ENCODE measurements at regions not wholly inside any gene's neighbourhood (a gene's known extent, or its start where the extent isn't known, plus 50 kb on each side); places are given as distances from the start of the nearest gene placed in this dataset.
A peak's percentile ranks its signal among the peaks of the same experiment; 100 is the strongest.
"Not testable (repeated sequence)": the region's sequence is repeated elsewhere in the genome, so short reads cannot be mapped to it uniquely, and the experiment has no call there.

DNA sequence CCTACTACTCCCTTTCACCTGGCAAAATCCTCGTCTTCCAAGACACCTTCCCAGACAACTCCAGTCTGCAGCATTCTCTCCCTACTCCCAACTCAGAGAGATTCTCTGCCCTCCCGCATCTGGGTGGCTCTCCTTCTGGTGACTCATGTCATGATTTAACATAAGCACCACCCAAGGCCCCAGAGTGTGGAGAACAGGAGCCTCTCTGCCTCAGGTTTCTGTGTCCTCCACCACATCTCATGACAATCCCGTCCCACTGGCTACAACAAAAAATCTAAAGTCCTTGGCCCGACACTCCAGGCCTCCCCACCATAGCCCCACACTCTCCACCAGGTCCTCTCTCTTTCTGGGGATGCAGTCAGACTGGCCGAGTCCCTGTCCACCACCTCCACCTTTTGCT is 197.1 kb downstream of the BCL11A start:
- DNase-seq, result no peak

DNA sequence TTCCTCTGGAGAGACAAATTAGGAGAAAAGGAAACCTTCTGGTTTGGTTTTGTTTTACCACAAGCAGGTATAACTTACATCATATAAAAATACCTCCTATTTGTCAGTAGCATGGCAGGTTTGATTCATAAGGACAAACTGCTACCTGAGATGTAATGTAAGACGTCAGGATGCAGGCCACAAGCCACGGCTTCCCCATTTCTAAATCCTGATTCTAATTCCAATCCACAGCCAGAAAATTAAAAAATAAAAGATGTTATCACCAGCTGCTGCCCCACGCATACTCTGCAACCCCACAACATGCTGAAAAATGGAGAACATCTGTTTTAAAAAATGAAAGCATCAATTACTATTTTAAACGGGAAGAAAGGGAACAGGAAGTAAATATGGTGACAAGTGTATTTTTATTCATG is 197.6 kb downstream of the BCL11A start:
- DNase-seq, result no peak

DNA sequence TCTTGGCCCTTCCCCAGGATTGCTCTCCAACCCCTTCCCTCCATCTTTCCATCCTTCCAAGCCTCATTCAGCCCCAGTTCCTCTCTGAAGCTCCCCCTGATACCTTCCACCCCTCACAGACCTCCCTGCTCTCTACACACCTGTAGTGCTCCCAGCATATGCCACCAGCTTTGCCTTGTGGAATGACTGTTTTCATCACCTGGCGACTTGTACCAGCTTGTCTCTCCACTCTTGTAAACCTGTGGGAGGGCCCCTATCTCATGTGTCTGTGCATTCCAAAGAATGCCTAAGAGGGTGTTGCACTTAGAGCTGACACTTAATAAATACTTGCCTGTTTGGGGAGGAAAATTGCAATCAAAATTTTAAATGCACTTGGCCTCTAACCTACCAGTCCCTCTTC is 198.7 kb downstream of the BCL11A start:
- no peak for DNase-seq

DNA sequence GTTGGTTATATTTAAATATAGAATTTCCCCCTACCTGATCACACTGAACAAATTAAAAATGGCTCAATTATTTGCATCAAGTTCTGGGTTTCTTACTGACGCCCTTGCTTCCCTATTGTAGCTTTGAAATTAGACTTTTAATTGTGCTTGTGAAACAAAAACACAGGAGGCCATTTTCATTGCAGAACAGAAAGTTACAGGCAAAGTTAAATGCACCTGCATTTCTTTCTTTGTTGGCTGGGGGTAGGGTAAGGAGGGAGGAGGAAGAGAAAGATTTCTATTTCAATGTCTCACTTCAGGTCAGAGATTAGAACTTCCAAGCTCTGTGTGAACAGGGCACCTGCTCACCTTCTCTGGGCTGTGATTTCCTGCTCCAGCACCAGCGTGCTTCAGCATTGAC is 199.6 kb downstream of the BCL11A start:
- DNase-seq, result no peak

DNA sequence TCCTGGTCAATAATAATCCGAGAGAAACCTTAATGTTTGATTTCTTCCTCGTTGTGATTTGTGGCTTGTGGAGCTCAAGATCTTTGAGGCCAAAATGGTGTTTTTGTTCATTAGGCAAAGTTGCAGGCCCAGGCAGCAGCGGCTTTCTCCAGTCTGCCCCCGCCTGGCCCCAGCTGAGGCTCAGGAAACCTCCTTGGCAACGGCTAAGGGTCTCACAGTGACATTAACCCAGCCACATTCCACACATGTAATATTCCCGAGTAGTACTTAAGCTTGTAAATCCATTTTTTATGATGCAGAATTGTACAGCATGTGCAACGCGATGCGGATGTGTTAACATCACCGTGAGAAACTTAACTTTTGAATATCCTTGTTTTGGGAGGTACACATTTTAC is 200.1 kb downstream of the BCL11A start:
- no peak for DNase-seq

DNA sequence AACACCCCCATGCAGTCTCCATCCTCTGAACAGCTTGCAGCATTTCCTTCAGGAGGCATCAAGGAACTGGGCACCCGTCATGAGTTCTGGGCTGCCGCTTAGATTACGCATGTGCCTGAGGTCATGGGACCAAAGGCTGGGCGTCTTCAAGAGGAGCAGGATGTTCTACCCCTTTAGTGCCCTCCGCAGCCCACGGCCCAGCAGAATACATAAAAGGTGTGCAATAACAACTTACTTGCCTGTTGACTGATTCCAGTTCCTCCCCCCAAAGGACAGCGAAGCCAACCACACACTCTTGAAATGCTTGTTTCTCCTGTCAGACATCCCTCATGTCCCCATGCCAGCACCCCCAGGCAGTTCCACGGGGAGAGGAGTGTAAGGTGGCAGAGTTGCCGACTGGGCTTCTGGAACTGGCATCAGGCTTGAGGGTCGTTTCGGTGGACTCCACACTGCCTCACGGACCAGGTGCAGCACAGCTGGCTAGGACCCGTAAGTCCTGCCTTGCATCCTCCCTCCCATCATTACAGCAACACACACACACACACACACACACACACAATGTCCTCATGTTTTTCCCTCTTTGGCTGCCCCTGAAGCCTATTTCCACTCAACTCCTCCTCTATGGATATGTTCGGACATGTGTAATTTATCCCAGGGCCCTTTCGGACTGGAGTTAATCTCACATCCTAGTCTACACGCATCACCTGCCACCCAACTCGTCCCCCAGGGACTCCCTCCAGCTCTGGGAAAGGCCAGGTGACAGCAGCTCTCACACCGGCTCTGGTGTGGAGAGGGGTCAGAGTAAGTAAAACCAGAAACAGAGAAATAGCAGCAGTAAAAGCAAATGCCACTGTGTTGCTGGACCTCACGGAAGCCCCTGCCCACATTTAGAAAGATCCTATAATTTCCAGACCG is 200.7 kb downstream of the BCL11A start:
- no peak for DNase-seq

DNA sequence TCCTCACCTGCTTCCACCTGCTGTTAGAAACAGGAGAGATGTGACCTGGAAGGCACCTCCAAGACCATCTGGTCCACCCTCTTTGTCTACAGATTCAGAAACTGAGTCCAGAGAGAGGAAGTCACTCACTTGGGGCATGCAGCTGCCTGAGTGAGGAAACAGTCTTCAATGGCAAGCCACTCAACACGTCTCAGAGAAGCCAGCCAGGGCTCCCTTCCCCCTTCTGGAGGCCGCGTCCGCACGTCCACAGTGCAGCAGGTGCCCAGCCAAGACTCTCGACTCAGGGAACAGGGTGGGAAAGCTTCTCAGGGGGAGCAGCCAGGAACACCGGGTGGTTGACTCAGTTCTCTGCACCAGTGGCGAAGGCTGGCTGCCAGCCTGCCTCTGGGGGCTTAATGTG is 201.7 kb downstream of the BCL11A start:
- DNase-seq, result no peak

DNA sequence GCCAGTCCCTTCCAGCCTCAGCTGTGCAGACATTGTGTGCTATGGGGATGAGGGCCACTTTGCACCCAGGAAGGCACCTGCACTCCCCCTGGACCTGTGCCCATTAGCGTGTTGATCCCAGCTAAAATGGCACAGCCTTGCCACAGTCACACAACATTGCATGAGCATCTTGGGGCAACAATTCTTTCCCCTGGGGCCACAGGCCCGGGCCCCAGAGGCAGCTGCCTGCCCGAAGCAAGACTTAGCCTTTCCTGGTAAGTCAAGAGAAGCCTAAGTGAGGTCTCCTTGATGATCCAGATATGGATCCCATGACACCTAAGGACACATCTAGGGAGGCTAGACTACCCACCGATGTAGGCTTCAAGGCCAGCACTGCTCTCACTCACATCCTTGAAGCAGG is 202.1 kb downstream of the BCL11A start:
- no peak for DNase-seq

DNA sequence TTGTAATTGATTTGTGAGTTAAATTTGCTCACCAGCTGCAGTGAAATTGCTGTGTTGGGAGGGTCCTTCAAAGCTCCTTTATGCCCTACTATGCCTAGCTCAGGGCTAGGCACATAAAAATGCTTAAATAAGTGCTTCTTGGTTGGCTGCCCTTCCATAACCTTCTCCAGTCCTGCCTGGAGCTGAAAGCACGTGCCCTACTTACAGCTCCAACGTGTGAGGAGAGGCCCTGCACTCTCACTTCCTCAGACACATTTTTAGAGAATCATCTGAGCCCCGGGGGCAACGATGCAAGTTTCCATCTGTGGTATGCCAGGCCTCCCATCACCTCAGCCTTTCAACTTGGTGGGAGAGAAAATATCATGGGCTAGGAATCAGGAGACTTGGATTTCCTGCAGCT is 202.7 kb downstream of the BCL11A start:
- DNase-seq, result no peak

DNA sequence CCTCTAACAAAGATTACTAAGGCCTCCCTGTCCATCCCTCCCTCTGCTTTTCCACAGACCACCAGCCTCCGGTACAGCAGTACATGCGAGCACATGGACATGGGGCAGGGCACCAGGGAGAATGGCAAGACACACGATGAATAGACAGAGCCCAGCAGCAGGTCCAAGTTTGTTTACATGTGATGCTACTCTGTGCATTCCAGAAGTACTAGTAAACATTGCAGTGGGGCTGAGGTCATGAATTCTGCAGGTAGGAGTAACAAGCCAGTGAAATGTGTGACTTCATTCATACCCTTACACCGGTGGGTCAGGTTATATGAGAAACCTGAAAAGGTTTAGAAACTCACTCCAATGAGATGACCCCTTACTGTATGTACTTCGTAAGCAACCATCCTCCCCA is 205.7 kb downstream of the BCL11A start:
- no peak for DNase-seq

DNA sequence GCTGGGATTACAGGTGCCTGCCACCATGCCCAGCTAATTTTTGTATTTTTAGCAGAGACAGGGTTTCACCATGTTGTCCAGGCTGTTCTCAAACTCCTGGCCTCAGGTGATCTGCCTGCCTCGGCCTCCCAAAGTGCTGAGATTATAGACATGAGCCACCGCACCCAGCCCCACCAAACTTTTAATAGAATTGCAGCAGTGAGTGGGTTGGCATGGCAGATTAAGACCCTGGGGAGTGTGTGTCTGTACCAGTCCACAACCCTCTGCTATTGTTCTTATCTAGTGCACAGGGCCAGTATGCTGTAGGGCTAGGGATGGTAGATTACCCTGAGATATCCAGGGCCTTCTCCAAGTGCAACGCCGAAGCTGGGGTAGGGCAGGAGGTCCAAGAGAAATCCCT is 211.0 kb downstream of the BCL11A start:
- not testable (repeated sequence) for DNase-seq

DNA sequence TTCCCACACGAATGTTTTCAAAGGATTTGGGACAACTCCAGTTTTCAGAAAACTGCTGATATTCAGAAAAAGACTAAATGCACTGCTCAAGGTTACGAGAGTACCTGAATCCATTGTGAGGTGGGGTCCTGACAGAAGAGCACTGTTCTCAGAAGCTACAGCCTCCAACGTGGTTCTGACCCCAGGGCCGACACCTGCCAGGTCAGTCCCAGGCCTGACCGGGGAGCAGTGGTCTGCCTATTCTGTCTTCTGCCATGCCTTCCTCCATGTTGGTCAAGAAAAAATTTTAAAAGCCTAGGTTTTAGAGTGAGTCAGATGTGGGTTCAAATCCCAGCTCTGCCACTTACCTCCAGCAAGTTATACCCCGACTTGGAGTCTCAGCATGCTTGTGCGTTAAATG is 212.3 kb downstream of the BCL11A start:
- DNase-seq, result no peak

DNA sequence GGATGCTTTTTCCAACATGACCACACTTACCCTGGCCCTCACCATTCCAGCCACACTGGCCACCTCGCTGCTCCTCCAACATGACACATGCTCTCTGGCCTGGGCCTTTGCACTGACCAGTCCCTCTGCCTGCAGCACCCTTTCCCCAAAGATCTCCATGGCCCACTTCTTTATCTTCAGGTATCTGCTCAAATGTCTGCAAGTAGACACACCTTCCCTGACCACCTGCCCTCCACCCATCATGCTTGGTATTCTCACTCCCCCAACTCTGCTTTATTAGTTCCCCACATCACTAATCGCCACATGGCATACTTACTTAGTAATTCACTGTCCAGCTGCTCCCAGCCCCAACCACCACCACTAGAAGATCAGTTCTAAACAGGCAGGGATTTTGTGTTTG is 214.2 kb downstream of the BCL11A start:
- DNase-seq, result no peak

DNA sequence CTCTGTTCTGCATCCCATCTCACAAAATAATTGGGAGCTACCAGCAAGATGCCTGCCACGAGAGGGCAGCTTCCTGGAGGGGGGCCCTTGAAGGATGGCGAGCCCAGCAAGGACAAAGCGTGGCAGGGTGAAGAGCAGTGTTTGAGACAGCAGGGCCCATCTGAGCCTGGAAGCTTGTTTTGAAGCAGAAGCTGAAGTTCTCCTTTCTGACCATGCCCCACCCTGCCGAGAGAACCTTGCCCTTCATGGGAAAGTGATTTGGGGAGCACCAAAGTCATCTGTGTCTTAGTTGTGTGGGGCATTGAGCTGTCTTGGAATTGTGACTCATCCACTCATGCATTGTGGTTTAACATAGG is 216.3 kb downstream of the BCL11A start:
- DNase-seq, result no peak

DNA sequence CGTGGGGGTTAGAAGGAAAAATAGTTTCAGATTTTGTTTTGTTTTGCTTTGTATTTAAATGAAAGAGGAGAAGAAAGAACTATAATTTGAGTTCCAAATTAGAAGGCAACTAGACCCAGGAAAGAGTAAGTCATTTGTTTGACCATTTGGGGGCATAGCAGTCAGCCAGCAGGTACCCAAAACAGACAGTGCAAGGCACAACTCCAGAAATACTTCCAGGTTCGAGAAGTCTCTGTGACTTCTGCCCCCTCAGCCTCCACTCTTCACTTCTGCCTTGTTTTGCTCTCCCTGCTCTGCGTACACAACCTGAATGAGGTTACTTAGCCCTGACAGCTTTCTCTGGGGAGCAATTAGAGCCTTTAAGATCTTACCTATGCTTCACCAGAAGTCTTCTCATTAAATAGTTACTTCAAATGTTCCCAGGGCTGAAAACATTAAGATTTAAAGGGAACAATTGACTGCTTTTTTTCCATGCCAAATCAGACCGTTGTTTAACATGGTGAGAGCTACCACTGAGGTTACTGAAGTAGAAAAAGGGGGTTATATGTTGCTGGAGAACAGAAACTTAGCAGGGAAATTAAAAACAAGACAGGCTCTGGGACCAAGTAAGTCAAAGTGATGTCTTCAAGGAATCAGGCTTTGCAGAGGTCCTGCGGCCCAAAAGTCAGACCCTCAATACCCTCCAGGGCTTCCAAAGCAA is 216.9 kb downstream of the BCL11A start:
- DNase-seq, result no peak

DNA sequence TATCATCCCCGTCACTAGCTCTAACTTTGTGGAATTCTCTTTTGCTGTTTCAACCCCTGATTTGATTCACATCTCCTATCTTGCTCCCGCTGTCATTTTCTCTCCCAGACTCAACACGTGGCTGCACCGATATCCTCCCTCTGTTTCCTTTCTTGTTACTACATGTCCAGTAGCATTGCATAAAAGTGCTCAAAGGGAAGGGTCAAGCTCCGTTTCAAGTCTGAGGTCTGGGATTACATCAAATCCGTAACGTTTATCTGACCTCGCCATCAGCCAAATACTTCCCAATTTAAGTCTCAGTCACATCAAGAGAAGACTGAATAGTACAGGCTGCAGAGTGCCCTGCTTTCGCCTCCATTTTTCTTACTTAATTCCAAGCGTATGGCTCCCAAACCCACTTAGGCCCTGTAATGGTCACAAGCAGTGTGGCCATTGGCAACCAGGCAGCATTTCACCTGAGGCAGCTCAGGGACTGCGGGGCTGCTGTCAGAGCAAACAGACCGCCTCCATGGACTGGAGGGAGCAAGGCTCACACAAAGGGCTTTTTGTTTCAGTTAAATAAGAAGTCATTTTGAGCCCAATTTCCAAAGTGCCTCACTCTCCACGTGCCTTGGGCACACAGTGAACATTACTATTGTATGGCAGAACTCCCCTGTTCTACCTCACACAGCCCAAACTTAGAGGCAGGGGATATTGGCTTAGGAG is 217.8 kb downstream of the BCL11A start:
- no peak for DNase-seq

DNA sequence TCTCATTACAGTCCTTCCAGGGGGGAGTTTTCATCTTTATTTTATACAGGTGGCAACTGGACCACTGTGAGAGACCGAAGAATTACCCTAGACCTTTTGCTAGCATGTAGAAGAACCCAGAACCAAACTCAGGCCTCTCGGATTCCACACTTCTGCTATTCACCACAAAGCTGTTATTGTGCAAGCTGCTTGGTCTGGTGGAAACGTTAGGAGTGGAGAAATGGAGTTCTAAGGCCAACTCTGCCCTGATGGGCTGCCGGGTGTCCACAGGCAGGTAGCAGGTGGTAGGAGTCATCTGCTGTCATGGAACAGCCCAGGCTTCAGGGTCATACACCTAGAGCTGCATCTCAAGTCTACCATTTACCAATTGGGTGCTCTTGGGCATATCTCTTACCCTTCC is 218.8 kb downstream of the BCL11A start:
- no peak for DNase-seq

DNA sequence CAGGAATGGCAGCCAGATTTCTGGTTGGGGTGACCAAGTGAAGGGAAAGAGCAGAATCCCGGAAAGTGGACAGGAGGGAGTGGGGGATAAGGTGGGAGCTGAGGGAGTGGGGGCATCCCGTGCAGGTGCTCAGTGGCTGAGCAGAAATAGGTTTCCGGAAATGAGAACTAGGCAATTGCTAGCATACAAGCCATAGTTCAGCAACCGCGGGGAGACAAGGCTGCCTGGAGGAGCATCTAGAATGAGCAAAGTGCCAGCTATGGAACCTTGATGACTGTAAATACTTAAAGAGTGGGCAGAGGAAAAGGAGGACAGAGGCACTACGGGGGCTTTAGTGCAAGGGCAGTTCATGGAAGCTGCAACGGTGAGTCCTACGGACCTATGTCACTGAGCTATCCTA is 220.2 kb downstream of the BCL11A start:
- DNase-seq, result no peak

DNA sequence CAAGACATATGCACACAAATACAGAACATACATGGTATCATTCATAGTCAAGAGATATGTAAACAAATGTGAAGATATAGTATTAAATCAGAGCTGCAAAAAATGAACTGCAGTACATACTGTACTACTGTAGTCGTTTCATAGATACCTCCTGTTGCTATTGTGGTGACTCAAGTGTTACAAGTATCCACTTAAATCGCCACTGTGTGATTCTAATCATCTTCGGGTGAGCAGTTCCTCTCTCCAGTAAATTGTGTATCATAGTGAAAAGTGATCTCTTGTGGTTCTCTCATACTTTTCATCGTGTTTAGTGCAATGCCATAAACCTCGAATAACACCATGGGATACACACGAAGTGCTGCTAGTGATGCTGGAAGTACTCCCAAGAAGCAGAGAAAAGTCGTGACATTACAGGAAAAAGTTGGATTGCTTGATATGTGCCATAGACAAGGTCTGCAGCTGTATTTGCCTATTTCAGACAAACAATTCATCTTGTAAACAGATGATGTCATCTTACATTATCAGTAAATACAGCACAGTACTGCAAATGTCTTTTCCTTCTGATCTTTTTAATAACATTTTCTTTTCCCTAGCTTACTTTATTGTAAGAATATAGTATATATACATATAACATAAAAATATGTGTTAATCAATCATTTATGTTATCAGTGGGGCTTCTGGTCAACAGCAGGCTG is 222.2 kb downstream of the BCL11A start:
- DNase-seq, result peak; percentile 48

DNA sequence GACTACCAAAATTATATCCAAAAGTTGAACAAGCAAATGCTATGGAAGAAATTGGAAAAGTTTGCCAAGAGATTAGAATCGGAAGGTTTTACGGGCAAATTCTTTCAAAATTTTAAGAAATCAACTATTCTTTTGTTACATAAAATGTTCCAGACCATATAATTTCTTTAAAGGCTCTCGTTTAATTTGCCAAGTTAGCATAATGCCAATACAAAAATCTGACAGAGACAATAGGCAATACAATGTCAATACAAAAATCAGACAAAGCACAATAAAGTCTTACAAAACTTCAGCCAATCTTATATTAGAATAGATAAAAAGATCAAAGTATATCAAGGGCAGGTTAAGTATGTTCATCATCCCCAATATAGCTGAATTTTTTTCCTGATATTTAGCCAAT is 224.2 kb downstream of the BCL11A start:
- DNase-seq, result no peak

DNA sequence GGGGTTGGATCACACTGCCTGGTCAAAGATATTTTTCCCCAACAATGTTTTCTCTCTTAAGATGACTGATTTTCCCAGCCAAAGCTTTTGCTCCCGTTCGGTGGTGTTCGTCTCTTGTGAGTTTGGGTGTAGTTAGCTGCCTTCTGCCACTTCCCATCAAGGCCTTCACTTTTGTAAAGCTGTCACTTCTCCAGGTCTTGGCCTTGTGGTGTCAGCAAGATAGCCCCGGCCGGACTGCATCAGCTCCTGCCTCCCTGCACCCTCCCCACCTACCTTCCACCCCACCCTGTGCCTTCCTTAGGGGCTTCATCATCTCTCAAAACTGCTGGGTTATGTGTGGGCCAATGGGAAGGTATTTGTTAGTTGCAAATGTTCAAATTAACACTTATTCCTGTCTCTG is 228.9 kb downstream of the BCL11A start:
- DNase-seq, result no peak

DNA sequence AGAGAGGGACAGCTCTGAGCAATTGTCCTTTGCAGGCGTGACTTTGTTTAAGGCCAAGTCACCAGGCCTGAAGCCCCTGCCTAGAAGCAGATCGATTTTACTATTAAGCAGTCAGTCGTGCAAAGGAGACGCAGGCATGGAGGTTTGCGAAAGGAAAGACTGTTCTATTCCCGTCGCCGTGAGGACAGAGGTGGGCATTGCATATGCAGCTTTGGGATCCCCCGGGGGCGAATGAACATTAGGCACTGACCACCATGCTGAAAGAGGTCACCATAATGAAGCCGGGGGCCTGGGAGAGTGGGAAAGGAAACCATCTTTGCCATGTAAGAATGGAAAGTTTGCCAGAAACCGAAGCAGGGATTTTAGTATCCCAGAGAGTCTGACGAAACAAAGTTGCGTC is 231.6 kb downstream of the BCL11A start:
- DNase-seq, result no peak

DNA sequence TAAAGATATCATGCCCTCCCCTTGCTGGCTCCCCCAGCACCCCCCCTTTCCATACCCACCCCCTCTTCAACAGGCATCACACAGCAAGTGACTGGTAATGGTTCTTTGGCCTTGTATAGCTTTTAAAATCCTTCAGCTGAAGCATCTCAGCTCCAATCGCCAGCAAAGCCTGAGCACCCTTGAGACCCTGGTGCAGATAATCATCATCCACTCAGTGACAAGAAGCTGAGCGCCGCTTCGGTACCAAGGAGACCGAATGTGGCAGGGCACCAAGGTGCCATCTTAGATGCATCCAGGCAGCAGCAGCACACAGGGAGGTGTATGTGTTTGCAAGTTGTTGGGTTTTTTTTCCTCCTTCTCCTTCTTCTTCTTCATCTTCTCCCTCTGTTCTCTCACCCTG is 232.7 kb downstream of the BCL11A start:
- no peak for DNase-seq

Measured in NCI-H510A (cell line).